Fibroblast of lung (primary cell): ENCODE measurements at regions not wholly inside any gene's neighbourhood (a gene's known extent, or its start where the extent isn't known, plus 50 kb on each side); places are given as distances from the start of the nearest gene placed in this dataset.

ENCODE experiments used
- DNase-seq, 2 donors: peaks; one replicate each; pipeline versions ENCODE4 v3.0.0 to v3.0.0-alpha.2; 2010; ENCODE audit warnings: low read depth in 2 of 2
- H2AFZ ChIP-seq: 2 replicates; pipeline ENCODE4 v1.5.1; 2012; ENCODE audit warnings: low read length, control low read depth, inconsistent platforms
- H3K27ac ChIP-seq: 2 replicates; pipeline ENCODE4 v1.5.1; 2011; ENCODE audit warnings: low read length, control low read depth; ENCODE audit not compliant: insufficient read depth
- H3K27me3 ChIP-seq: 2 replicates; pipeline ENCODE4 v1.5.1; 2011; ENCODE audit warnings: mild to moderate bottlenecking, low read length; ENCODE audit not compliant: control insufficient read depth, insufficient read depth
- H3K36me3 ChIP-seq: 2 replicates; pipeline ENCODE4 v1.5.1; 2011; ENCODE audit warnings: low read length; ENCODE audit not compliant: control insufficient read depth, insufficient read depth
- H3K4me1 ChIP-seq: 2 replicates; pipeline ENCODE4 v1.5.1; 2011; ENCODE audit warnings: low read length; ENCODE audit not compliant: control insufficient read depth, insufficient read depth; ENCODE audit errors: extremely low read depth
- H3K4me2 ChIP-seq: 2 replicates; pipeline ENCODE4 v1.5.1; 2011; ENCODE audit warnings: low read length, control low read depth; ENCODE audit not compliant: insufficient read depth; ENCODE audit errors: extremely low read depth
- H3K4me3 ChIP-seq, 4 experiments: fragments of 200-600 bp in 1 of 4; sonication (generic) in 1 of 4; replicated peaks in 1 of 4; 2 replicates each; pipeline ENCODE4 v1.5.1; 2011 to 2016; ENCODE audit warnings: low read length in 4 of 4, low read depth in 3 of 4, mild to moderate bottlenecking in 3 of 4, control low read depth in 2 of 4, inconsistent platforms in 1 of 4, mixed read lengths in 1 of 4; ENCODE audit not compliant: insufficient read depth in 1 of 4; ENCODE audit errors: control extremely low read depth in 1 of 4
- H3K79me2 ChIP-seq: 2 replicates; pipeline ENCODE4 v1.5.1; 2012; ENCODE audit warnings: mild to moderate bottlenecking, low read length, inconsistent platforms; ENCODE audit not compliant: control insufficient read depth, insufficient read depth
- H3K9ac ChIP-seq: 2 replicates; pipeline ENCODE4 v1.5.1; 2011; ENCODE audit warnings: mild to moderate bottlenecking, low read length, control low read depth; ENCODE audit not compliant: insufficient read depth
- H3K9me3 ChIP-seq: 2 replicates; pipeline ENCODE4 v1.5.1; 2012; ENCODE audit warnings: low read depth, low read length; ENCODE audit not compliant: control insufficient read depth, insufficient read depth
- H4K20me1 ChIP-seq: 2 replicates; pipeline ENCODE4 v1.5.1; 2011; ENCODE audit warnings: low read length; ENCODE audit not compliant: control insufficient read depth, insufficient read depth; ENCODE audit errors: extremely low read depth
- EZH2 ChIP-seq: IDR thresholded peaks from 2 replicates; pipeline ENCODE4 v1.5.1; 2012; ENCODE audit warnings: low read length, control low read depth, mild to moderate bottlenecking; ENCODE audit errors: missing control alignments
- TF ChIP-seq, protein P1 (sequence below), 2 donors: IDR thresholded peaks in 1 of 2; conservative IDR thresholded peaks in 1 of 2; 1 replicate in 1 of 2; 2 replicates in 1 of 2; pipeline ENCODE4 v1.5.1; 2011 to 2012; ENCODE audit warnings: low read length in 2 of 2, control low read depth in 1 of 2, inconsistent platforms in 1 of 2, low read depth in 1 of 2, mild to moderate bottlenecking in 1 of 2

DNA sequence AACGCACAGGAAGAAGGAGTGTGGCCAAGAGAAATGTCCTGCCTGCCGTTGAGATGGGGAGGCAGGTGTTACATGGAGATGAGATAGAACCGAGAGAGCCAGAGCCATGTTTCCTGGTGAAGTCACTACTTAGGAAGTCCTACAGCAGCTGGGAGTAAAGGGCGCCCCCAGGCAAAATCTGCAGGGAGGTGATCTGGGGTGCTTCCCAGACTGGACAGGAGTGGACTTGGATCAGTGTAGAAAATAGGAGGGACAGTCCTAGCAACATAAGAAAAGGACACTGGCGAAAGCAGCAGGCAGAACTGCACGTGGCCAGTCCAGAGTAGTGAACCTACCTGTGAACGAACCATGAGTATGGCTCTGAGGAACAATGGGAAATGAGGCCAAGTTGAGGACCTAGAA is 85.3 kb downstream of the CD164 start:
- Histone ChIP-seq H3K4me2 (no peak overlapping the region), H3K27me3 (peaks cover 8% of the 10 kb centered on the region), H3K79me2 (no peaks in the 10 kb centered on the region), H3K4me3 (no peak overlapping the region), H4K20me1 (no peaks in the 10 kb centered on the region), H3K4me1 (no peaks in the 10 kb centered on the region), H3K9ac (no peak overlapping the region), H3K9me3 (no peaks in the 10 kb centered on the region), H3K36me3 (no peaks in the 10 kb centered on the region), H2AFZ (no peak overlapping the region), H3K27ac (no peak overlapping the region)
- TF ChIP-seq, protein P1, sequence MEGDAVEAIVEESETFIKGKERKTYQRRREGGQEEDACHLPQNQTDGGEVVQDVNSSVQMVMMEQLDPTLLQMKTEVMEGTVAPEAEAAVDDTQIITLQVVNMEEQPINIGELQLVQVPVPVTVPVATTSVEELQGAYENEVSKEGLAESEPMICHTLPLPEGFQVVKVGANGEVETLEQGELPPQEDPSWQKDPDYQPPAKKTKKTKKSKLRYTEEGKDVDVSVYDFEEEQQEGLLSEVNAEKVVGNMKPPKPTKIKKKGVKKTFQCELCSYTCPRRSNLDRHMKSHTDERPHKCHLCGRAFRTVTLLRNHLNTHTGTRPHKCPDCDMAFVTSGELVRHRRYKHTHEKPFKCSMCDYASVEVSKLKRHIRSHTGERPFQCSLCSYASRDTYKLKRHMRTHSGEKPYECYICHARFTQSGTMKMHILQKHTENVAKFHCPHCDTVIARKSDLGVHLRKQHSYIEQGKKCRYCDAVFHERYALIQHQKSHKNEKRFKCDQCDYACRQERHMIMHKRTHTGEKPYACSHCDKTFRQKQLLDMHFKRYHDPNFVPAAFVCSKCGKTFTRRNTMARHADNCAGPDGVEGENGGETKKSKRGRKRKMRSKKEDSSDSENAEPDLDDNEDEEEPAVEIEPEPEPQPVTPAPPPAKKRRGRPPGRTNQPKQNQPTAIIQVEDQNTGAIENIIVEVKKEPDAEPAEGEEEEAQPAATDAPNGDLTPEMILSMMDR (conservative IDR thresholded peaks at IDR 0.05 in 1 of 2, IDR thresholded peaks at IDR 0.05 in 1 of 2; ENCODE audit: low read depth in 1 of 2, low read length in 2 of 2), result no peak
- no peak for TF ChIP-seq EZH2
- DNase-seq, result no peak

DNA sequence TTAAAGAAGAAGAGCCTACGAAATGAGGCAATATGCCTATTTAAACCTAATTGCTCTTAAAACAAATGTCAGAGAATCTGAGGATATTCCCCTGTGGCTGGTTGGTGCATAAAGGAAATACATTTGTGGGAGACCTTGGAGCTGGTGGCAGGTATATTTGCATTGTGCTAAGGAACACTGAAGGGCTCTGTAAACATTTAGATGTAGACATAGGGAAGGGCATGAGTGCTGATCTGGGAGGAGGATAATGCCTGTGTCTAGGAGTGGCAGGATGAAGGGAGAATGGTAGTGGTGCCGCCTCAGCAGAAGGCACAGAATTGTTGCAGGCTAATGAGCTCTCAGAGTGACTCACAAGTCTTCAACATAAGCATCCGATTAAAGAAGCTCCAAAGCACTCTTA is 85.8 kb downstream of the CD164 start:
- no peak for DNase-seq
- Histone ChIP-seq H2AFZ (no peak overlapping the region), H4K20me1 (no peaks in the 10 kb centered on the region), H3K79me2 (no peaks in the 10 kb centered on the region), H3K9ac (no peak overlapping the region), H3K4me3 (no peak overlapping the region), H3K4me2 (no peak overlapping the region), H3K27me3 (peaks cover 4% of the 10 kb centered on the region), H3K9me3 (no peaks in the 10 kb centered on the region), H3K27ac (no peak overlapping the region), H3K4me1 (no peaks in the 10 kb centered on the region), H3K36me3 (no peaks in the 10 kb centered on the region)
- TF ChIP-seq, protein P1 (conservative IDR thresholded peaks at IDR 0.05 in 1 of 2, IDR thresholded peaks at IDR 0.05 in 1 of 2; ENCODE audit: low read depth in 1 of 2, low read length in 2 of 2), result no peak
- no peak for TF ChIP-seq EZH2

DNA sequence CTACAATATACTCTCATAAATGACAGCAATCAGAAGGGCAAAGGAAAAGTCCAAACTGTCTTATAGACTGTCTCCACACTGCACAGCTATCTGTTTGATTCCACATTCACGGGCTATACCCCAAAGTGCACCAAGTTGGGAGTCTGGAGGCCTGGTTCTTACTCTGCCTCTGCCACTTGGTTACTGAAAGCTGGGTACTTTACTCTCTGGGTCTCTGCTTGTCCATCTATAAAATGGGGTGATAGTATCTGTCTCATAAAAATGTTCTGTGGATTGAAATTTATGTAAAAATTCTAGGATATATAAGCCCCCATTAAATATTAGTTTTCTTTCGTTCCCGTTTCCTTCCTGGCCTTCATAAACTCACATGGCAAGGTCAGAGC is 86.5 kb downstream of the CD164 start:
- TF ChIP-seq EZH2, result no peak
- TF ChIP-seq, protein P1 (conservative IDR thresholded peaks at IDR 0.05 in 1 of 2, IDR thresholded peaks at IDR 0.05 in 1 of 2; ENCODE audit: low read depth in 1 of 2, low read length in 2 of 2), result no peak
- Histone ChIP-seq H3K9ac (no peak overlapping the region), H3K79me2 (no peaks in the 10 kb centered on the region), H3K4me3 (no peak overlapping the region), H3K9me3 (no peaks in the 10 kb centered on the region), H3K36me3 (no peaks in the 10 kb centered on the region), H3K4me1 (no peaks in the 10 kb centered on the region), H3K27me3 (peaks cover 5% of the 10 kb centered on the region), H4K20me1 (no peaks in the 10 kb centered on the region), H3K27ac (no peak overlapping the region), H2AFZ (no peak overlapping the region), H3K4me2 (no peak overlapping the region)
- DNase-seq, result no peak
